BE2C (cell line): ENCODE measurements at regions not wholly inside any gene's neighbourhood (a gene's known extent, or its start where the extent isn't known, plus 50 kb on each side); places are given as distances from the start of the nearest gene placed in this dataset.
"Not testable (repeated sequence)": the region's sequence is repeated elsewhere in the genome, so short reads cannot be mapped to it uniquely, and the experiment has no call there.

Experiments
- DNase-seq: peaks from one replicate; pipeline ENCODE4 v3.0.0-alpha.2; 2020
- H3K27me3 ChIP-seq: fragments of 250-450 bp; sonication (Bioruptor Pico); 2 replicates; pipeline ENCODE4 v1.5.1; 2020; ENCODE audit warnings: mild to moderate bottlenecking
- H3K36me3 ChIP-seq: fragments of 250-450 bp; sonication (Bioruptor Pico); 2 replicates; pipeline ENCODE4 v1.5.1; 2020; ENCODE audit warnings: mild to moderate bottlenecking
- H3K4me1 ChIP-seq: fragments of 250-450 bp; sonication (Bioruptor Pico); 2 replicates; pipeline ENCODE4 v1.5.1; 2020
- H3K4me3 ChIP-seq: 2 replicates; pipeline ENCODE4 v1.5.1; 2011; ENCODE audit warnings: low read depth, low read length
- H3K9me3 ChIP-seq: fragments of 250-450 bp; sonication (Bioruptor Pico); 2 replicates; pipeline ENCODE4 v1.5.1; 2020
- TF ChIP-seq, protein P1 (sequence below): IDR thresholded peaks from 2 replicates; pipeline ENCODE4 v1.5.1; 2012; ENCODE audit warnings: mild to moderate bottlenecking, low read depth, low read length

DNA sequence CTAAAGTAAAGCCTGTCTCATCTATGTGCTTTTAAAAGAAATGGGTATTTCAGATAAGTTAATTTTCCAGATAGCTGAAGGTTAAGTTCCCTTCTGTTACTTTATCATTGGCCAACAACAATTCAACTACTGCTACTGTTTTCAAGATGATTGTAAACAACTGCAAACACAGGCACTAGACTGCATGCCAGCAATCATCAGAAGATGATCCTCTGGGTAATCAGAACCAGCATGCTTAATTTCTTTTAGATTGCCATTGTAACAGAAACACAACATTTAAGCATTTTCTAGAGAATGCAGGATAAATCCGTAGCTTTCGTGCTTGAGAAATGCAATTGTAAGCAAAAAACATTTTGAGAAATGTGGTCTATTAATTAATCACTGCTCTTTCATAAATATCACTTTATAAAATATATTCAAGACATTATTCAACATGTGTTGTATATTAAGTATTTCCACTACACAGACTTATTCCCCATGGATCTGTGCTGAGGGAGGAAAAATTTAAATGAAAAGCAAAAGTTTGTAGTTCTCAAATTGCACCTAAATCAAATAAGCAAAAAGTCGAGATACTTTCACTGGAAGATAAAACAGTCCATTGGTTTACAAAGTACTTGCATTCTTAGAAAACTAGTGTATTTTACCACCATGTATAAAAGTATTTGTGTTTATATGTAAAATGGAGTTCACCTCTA lies 133.7 kb downstream of the ATL2 start:
- DNase-seq, result no peak
- Histone ChIP-seq H3K4me3 (no peak overlapping the region), H3K36me3 (no peaks in the 10 kb centered on the region), H3K4me1 (no peaks in the 10 kb centered on the region), H3K27me3 (no peaks in the 10 kb centered on the region), H3K9me3 (no peaks in the 10 kb centered on the region)
- TF ChIP-seq, protein P1, sequence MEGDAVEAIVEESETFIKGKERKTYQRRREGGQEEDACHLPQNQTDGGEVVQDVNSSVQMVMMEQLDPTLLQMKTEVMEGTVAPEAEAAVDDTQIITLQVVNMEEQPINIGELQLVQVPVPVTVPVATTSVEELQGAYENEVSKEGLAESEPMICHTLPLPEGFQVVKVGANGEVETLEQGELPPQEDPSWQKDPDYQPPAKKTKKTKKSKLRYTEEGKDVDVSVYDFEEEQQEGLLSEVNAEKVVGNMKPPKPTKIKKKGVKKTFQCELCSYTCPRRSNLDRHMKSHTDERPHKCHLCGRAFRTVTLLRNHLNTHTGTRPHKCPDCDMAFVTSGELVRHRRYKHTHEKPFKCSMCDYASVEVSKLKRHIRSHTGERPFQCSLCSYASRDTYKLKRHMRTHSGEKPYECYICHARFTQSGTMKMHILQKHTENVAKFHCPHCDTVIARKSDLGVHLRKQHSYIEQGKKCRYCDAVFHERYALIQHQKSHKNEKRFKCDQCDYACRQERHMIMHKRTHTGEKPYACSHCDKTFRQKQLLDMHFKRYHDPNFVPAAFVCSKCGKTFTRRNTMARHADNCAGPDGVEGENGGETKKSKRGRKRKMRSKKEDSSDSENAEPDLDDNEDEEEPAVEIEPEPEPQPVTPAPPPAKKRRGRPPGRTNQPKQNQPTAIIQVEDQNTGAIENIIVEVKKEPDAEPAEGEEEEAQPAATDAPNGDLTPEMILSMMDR, result no peak

DNA sequence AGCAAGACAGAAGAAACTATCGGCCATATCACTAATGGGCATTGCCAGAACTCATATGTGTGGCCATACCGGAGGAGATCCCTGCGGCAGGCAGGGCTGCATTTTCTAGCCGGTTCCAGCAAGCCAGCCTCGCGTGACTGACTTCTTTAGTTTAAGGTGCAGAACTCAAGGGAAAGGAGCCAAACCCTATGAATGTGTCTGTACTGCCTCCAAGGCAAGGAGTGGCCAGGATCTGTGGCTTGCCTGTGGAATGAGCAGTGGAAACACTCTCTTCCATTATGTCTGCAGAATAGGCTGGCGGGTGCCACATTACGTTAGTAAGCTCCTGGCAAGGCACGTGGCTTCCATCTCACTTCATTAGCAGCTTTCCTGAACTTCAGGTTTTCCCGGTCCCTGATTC lies 137.6 kb downstream of the ATL2 start:
- H3K9me3 ChIP-seq, result no peaks in the 10 kb centered on the region
- H3K4me1 ChIP-seq, result no peaks in the 10 kb centered on the region
- no peak overlapping the region for H3K4me3 ChIP-seq
- H3K36me3 ChIP-seq, result no peaks in the 10 kb centered on the region
- no peaks in the 10 kb centered on the region for H3K27me3 ChIP-seq
- DNase-seq, result no peak
- TF ChIP-seq, protein P1, result no peak

DNA sequence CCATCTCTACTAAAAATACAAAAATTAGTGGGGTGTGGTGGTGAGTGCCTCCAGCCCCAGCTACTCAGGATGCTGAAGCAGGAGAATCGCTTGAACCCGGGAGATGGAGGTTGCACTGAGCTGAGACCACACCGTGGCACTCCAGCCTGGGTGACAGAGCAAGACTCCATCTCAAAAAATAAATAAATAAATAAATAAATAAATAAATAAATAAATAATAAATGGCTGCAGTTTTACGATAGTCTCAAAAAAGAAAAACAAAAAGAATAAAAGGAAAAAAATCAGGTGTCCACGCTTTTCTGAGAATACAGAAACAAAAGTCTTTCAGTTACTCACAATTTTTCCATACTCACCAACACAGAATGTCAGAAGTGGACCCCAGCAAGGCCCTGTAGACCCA lies 138.4 kb downstream of the ATL2 start:
- DNase-seq, H3K36me3 ChIP-seq, H3K27me3 ChIP-seq, H3K9me3 ChIP-seq, H3K4me1 ChIP-seq, H3K4me3 ChIP-seq: not testable (repeated sequence)

DNA sequence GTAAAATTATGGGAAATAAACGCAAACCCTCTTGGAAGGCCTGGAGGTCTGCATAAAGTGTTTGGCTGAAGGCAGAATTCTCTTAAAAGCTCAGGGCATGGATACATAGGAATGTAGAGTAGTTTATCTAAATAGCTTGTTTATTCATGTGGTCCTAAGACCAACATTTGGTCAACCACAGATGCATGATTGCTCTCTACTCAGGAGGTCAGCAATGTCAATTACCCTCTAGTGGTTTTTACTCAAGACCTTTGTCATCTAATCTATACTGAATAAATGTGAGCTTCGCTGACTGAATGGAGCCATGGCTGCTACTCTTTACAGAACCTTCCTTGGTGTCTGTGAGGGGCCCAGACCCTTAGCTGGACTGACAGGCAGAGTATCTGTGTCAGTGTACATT lies 139.8 kb downstream of the ATL2 start:
- H3K4me3 ChIP-seq, result no peak overlapping the region
- no peaks in the 10 kb centered on the region for H3K9me3 ChIP-seq
- H3K27me3 ChIP-seq, result peaks cover 13% of the 10 kb centered on the region
- H3K36me3 ChIP-seq, result no peaks in the 10 kb centered on the region
- no peak for DNase-seq
- TF ChIP-seq, protein P1, result no peak
- H3K4me1 ChIP-seq, result no peaks in the 10 kb centered on the region

DNA sequence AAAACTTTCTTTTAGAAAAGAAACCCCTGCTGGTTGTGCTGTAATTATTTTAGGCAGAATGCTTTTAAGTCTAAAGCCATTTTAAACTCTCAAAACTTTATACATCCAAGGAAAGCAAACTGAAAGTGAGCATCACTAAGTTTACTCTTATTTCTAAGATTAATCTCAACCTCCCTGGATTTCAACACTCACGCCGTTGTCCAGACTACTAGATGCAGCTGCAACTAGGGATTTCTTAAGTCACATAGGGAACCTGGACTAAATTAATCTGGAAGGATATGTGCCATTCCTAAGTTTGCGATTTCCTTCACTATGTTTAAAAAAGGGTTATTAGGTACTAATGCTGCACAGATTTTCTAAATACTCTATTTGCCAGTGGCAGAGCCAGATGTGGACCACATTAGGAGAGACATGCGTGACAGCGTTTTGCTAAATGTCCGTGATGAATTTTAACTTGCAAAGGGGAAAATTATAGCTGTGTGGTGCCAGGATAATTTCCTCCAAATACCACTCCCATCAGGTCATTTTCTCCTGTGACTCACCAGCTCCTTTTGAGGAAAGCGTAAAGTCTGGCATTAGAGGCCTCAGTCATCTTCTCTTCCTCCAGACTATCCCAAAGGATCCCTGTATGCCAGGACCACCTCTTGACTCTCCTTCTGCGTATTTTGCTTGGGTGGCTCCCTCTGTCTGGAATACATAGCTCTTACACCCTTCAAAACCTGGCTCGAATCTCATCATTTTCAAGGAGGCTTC lies 143.7 kb downstream of the ATL2 start:
- Histone ChIP-seq H3K27me3 (peaks cover 21% of the 10 kb centered on the region), H3K36me3 (no peaks in the 10 kb centered on the region), H3K4me1 (no peaks in the 10 kb centered on the region), H3K4me3 (no peak overlapping the region), H3K9me3 (no peaks in the 10 kb centered on the region)
- TF ChIP-seq, protein P1, result no peak
- DNase-seq, result no peak

DNA sequence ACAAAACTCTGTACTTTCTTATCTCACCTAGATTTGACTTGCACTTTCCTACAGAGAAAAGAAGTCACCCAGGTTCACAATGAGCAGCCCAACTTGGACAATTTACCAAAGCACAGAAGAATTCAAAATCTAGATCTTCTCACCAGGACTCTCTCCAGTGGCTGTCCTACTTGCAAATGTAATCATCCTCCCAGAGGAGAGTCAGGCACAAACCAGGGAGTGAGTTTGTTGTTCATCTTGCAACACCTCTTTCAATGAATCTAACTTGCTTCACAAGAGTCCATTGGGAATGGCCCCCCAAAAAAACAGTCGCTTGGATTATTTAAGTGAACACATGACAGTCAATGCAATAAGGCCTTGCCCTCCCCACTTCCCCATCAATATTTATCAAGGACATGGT lies 144.6 kb downstream of the ATL2 start:
- Histone ChIP-seq H3K36me3 (no peaks in the 10 kb centered on the region), H3K4me3 (no peak overlapping the region), H3K27me3 (peaks cover 27% of the 10 kb centered on the region), H3K4me1 (no peaks in the 10 kb centered on the region), H3K9me3 (no peaks in the 10 kb centered on the region)
- DNase-seq, result no peak
- TF ChIP-seq, protein P1, result no peak
